Memory B cell (primary cell): ENCODE measurements at regions not wholly inside any gene's neighbourhood (a gene's known extent, or its start where the extent isn't known, plus 50 kb on each side); places are given as distances from the start of the nearest gene placed in this dataset.
"Not testable (repeated sequence)": the region's sequence is repeated elsewhere in the genome, so short reads cannot be mapped to it uniquely, and the experiment has no call there.

Source experiments
- ATAC-seq: fragments of 150-1000 bp; cut with Tn5 transposase; 2 replicates; pipeline ENCODE4 v1.10.0; 2021; ENCODE audit warnings: low read depth, mild to moderate bottlenecking, moderate library complexity
- DNase-seq, 2 donors: peaks; one replicate each; pipeline ENCODE4 v3.0.0; 2022; ENCODE audit warnings: low spot score in 2 of 2
- H3K27ac Mint-ChIP-seq: one replicate; pipeline ENCODE4 v1.8.0; 2022; ENCODE audit warnings: mild to moderate bottlenecking, moderate library complexity, mixed read lengths
- H3K27me3 Mint-ChIP-seq: one replicate; pipeline ENCODE4 v1.8.0; 2022; ENCODE audit warnings: mixed read lengths
- H3K36me3 Mint-ChIP-seq: one replicate; pipeline ENCODE4 v1.8.0; 2022; ENCODE audit warnings: mild to moderate bottlenecking, mixed read lengths
- H3K4me1 Mint-ChIP-seq: one replicate; pipeline ENCODE4 v1.8.0; 2022; ENCODE audit warnings: mixed read lengths
- H3K4me3 Mint-ChIP-seq: one replicate; pipeline ENCODE4 v1.8.0; 2022; ENCODE audit warnings: mild to moderate bottlenecking, moderate library complexity, mixed read lengths
- H3K9me3 Mint-ChIP-seq: one replicate; pipeline ENCODE4 v1.8.0; 2022; ENCODE audit warnings: mixed read lengths

- peaks cover 10% of the 10 kb centered on the region for H3K27me3 Mint-ChIP-seq
- H3K4me1 Mint-ChIP-seq: no peaks in the 10 kb centered on the region
- DNase-seq: no peak
- H3K27ac Mint-ChIP-seq: no peak overlapping the region
- H3K36me3 Mint-ChIP-seq: no peaks in the 10 kb centered on the region
- H3K4me3 Mint-ChIP-seq: no peak overlapping the region
- peaks cover 4% of the 10 kb centered on the region for H3K9me3 Mint-ChIP-seq
- ATAC-seq: no peak
These were observed 91.6 kb downstream of the CMC2 start for GRCh38 chr16:80915079-80915450.

DNA sequence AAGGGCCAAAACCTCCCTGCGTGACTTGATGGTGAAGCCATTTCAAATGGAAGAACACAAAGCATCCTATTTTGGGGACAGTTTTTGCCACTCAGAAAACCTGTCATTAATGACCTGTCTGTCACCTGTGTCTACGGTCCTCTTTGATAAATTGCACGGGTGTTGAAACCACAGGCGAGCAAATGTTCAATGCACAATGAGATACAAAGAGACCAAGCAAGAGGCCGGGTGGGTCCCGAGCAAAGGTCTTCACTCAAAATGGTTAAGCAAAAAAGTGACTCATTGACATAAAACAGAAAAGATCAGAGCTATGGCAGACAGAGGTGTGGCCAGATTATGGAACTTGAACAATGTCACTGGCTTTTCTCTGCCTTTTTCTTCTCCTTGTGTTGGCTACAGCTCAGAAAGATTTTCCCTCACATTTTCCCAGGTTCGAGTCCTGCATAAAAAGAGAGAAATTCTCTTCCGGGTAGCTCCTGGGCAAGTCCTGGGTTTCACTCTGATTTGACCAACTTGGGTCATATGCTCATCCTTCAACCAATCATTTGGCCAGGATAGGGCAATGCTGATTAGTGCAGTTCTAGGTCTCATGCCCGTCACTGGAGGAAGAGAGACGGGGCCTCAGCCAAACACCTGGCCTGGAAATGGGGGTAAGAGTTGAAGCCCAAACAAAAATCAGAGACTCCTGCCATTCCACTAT is 92.2 kb downstream of the CMC2 start:
- Mint-ChIP-seq H3K4me1 (no peaks in the 10 kb centered on the region), H3K4me3 (no peak overlapping the region), H3K36me3 (no peaks in the 10 kb centered on the region), H3K27me3 (peaks cover 9% of the 10 kb centered on the region), H3K27ac (no peak overlapping the region), H3K9me3 (peaks cover 4% of the 10 kb centered on the region)
- DNase-seq (no peak), ATAC-seq (no peak)

GRCh38 chr16:80913397-80913796 is 93.3 kb downstream of the CMC2 start:
- Mint-ChIP-seq H3K4me3 (no peak overlapping the region), H3K27ac (no peak overlapping the region), H3K9me3 (peaks cover 4% of the 10 kb centered on the region), H3K4me1 (no peaks in the 10 kb centered on the region), H3K27me3 (peaks cover 3% of the 10 kb centered on the region), H3K36me3 (no peaks in the 10 kb centered on the region)
- no peak for ATAC-seq
- no peak for DNase-seq

GRCh38 chr16:80912651-80913050 is 94.0 kb downstream of the CMC2 start:
- H3K4me1 Mint-ChIP-seq: no peaks in the 10 kb centered on the region
- no peak for ATAC-seq

GRCh38 chr16:80910434-80910833 is 96.3 kb downstream of the CMC2 start:
- H3K36me3 Mint-ChIP-seq: no peaks in the 10 kb centered on the region
- H3K4me3 Mint-ChIP-seq: no peak overlapping the region
- H3K9me3 Mint-ChIP-seq: peaks cover 4% of the 10 kb centered on the region
- peaks cover 3% of the 10 kb centered on the region for H3K27me3 Mint-ChIP-seq
- DNase-seq (no peak), ATAC-seq (no peak)
- H3K4me1 Mint-ChIP-seq: no peaks in the 10 kb centered on the region
- no peak overlapping the region for H3K27ac Mint-ChIP-seq

More at GRCh38 chr16:80912651-80913050, 94.0 kb downstream of the CMC2 start:
- H3K36me3 Mint-ChIP-seq: no peaks in the 10 kb centered on the region
- H3K4me3 Mint-ChIP-seq: no peak overlapping the region
- DNase-seq: no peak
- H3K27ac Mint-ChIP-seq: no peak overlapping the region
- H3K27me3 Mint-ChIP-seq: peaks cover 3% of the 10 kb centered on the region
- peaks cover 4% of the 10 kb centered on the region for H3K9me3 Mint-ChIP-seq

GRCh38 chr16:80909720-80910119 is 97.0 kb downstream of the CMC2 start:
- no peaks in the 10 kb centered on the region for H3K36me3 Mint-ChIP-seq
- H3K27me3 Mint-ChIP-seq: peaks cover 3% of the 10 kb centered on the region
- no peak overlapping the region for H3K4me3 Mint-ChIP-seq
- no peak overlapping the region for H3K27ac Mint-ChIP-seq
- DNase-seq (no peak), ATAC-seq (no peak)
- peaks cover 4% of the 10 kb centered on the region for H3K9me3 Mint-ChIP-seq
- H3K4me1 Mint-ChIP-seq: no peaks in the 10 kb centered on the region

GRCh38 chr16:80906169-80906568 is 100.5 kb downstream of the CMC2 start:
- ATAC-seq, H3K4me1 Mint-ChIP-seq, H3K27ac Mint-ChIP-seq, H3K36me3 Mint-ChIP-seq, H3K27me3 Mint-ChIP-seq, H3K4me3 Mint-ChIP-seq, H3K9me3 Mint-ChIP-seq, DNase-seq: not testable (repeated sequence)

DNA sequence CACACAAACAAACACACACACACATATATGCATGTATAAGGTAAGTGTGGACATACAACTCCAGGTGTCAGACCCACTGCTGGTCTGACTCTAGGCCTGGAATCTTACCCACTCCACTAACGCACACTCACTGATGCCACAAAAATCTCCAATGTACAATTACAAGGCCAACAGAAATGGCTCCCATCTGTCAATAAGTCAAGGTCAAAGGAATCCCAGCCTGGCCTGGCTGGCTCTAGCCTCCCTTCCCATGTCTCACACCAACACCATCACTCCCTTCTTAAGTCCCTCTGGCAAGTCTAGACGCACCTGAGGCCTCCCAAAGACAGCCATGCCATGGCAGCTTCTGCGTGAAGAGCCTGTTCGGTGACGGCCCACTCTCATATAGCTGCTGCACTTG is 99.2 kb upstream of the CDYL2 start:
- Mint-ChIP-seq H3K36me3 (no peaks in the 10 kb centered on the region), H3K27ac (no peak overlapping the region), H3K4me1 (no peaks in the 10 kb centered on the region), H3K27me3 (peaks cover 11% of the 10 kb centered on the region), H3K9me3 (no peaks in the 10 kb centered on the region), H3K4me3 (no peak overlapping the region)
- ATAC-seq: no peak
- no peak for DNase-seq

GRCh38 chr16:80902306-80903110 is 98.1 kb upstream of the CDYL2 start:
- no peaks in the 10 kb centered on the region for H3K9me3 Mint-ChIP-seq
- H3K4me1 Mint-ChIP-seq: no peaks in the 10 kb centered on the region
- no peak overlapping the region for H3K4me3 Mint-ChIP-seq
- no peaks in the 10 kb centered on the region for H3K36me3 Mint-ChIP-seq
- no peak overlapping the region for H3K27ac Mint-ChIP-seq
- DNase-seq (no peak), ATAC-seq (no peak)
- peaks cover 11% of the 10 kb centered on the region for H3K27me3 Mint-ChIP-seq

DNA sequence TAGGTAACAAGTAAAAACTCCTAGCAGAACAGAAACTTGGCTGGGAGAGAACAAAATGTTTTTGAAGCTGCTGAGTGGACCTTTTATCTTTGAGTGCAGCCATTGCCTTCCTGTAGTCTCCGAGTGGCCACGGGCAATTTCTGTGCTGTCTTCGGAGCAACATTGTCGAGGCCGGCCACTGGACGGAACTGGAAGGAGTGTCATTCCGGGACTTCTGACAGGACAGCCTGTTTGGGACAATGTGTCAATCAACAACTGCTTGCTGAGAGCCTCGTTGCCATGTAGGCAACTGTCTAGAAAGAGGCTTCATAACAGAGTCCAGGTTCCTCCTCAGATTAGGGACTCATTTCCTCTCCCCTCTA is 96.2 kb upstream of the CDYL2 start:
- no peaks in the 10 kb centered on the region for H3K36me3 Mint-ChIP-seq
- peaks cover 11% of the 10 kb centered on the region for H3K27me3 Mint-ChIP-seq
- no peaks in the 10 kb centered on the region for H3K4me1 Mint-ChIP-seq
- no peaks in the 10 kb centered on the region for H3K9me3 Mint-ChIP-seq
- H3K4me3 Mint-ChIP-seq: no peak overlapping the region
- no peak for ATAC-seq
- DNase-seq: no peak
- no peak overlapping the region for H3K27ac Mint-ChIP-seq

DNA sequence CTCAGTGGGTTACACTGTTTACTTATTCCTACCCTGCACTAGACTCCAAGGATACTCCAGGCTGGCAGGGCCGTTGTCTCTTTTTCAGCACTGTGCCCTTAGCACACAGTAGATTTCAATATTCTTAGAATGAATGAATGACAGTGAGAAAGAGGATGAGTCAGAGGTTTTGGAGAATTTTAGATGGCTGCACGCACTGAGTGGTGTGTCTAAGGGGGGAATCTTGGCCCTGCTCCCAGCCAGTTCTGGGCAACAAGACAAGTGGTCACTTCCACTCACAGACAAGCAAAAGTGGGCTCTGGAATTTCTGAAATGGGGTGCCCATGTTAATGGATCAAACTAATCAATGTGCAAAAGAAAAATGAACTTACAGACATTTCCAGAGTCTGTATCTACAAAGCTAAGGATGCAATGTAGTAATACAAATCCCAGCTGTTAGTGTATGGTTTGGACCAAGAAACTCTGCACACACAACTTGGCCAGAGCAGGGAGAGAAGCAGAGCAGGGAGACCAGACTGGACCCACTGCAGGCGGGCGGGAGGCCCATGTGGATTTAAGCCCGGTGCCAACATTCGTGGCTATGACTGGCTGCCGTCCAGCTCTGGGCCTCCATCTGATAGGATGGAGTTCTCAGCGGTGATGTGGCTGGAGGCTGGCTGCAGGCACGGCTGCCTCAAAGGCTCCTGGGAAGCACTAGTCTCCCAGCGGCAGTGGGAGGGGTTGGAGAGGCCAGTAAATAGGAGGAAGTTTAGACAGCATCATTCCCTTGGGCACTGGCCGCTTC is 95.6 kb upstream of the CDYL2 start:
- Mint-ChIP-seq H3K36me3 (no peaks in the 10 kb centered on the region), H3K27me3 (peaks cover 11% of the 10 kb centered on the region), H3K4me1 (no peaks in the 10 kb centered on the region), H3K4me3 (no peak overlapping the region), H3K9me3 (no peaks in the 10 kb centered on the region), H3K27ac (no peak overlapping the region)
- no peak for ATAC-seq
- no peak for DNase-seq

- H3K4me1 Mint-ChIP-seq: peaks cover 5% of the 10 kb centered on the region
- H3K36me3 Mint-ChIP-seq: no peaks in the 10 kb centered on the region
- H3K27ac Mint-ChIP-seq: no peak overlapping the region
- H3K27me3 Mint-ChIP-seq: peaks cover 8% of the 10 kb centered on the region
- DNase-seq: no peak
- H3K9me3 Mint-ChIP-seq: no peaks in the 10 kb centered on the region
- ATAC-seq: no peak
- no peak overlapping the region for H3K4me3 Mint-ChIP-seq
These were observed 92.4 kb upstream of the CDYL2 start for GRCh38 chr16:80896776-80897175.

DNA sequence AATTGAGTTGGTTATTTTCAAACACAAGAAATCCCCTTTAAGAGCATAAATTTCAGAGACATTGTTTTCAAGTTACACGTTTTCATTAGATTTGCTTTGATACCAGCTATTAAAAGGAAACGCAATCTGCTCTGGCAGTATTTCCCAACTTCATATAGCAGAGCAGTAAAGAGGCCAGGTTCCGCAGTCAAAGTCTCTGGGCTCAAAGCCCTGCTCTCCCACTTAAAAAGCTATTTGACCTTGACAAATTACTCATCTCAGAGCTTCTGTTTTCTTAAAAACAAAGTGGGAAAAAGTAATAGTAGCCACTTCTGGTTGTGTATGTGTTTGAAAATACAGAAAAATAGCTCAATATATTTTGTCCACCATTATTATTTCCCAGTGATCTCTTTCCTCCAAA is 89.7 kb upstream of the CDYL2 start:
- no peaks in the 10 kb centered on the region for H3K9me3 Mint-ChIP-seq
- no peak for ATAC-seq
- no peaks in the 10 kb centered on the region for H3K36me3 Mint-ChIP-seq
- H3K27me3 Mint-ChIP-seq: no peaks in the 10 kb centered on the region
- H3K4me3 Mint-ChIP-seq: no peak overlapping the region
- no peak for DNase-seq
- no peak overlapping the region for H3K27ac Mint-ChIP-seq
- H3K4me1 Mint-ChIP-seq: peaks cover 5% of the 10 kb centered on the region

DNA sequence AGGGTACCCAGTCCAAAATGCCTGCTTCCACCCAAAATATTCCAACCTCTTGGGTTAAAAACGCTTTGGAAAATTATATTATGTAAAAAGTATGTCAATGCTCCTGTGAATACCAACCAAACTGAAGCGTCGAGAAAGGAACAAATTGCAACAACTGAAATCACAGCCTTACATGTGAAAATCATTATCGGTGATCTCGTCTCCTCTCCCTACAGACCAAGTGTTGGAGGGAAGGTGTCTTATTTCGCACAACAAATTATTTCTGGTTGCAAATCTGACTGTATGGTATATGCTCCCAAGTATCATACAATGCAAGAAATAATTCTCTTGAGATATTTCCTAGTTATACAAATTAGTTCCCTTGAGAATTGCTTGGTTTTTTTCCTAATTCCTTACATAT is 89.3 kb upstream of the CDYL2 start:
- DNase-seq: no peak
- H3K27me3 Mint-ChIP-seq: no peaks in the 10 kb centered on the region
- H3K4me3 Mint-ChIP-seq: no peak overlapping the region
- H3K36me3 Mint-ChIP-seq: no peaks in the 10 kb centered on the region
- no peaks in the 10 kb centered on the region for H3K9me3 Mint-ChIP-seq
- peaks cover 5% of the 10 kb centered on the region for H3K4me1 Mint-ChIP-seq
- ATAC-seq: no peak
- no peak overlapping the region for H3K27ac Mint-ChIP-seq
